HG03159 (cell line): ENCODE measurements at regions not wholly inside any gene's neighbourhood (a gene's known extent, or its start where the extent isn't known, plus 50 kb on each side); places are given as distances from the start of the nearest gene placed in this dataset.

ENCODE experiments used
- ATAC-seq: cut with Tn5 transposase; IDR thresholded peaks from one replicate; pipeline ENCODE4 v1.9.1; 2021; ENCODE audit warnings: mild to moderate bottlenecking, moderate library complexity; ENCODE audit not compliant: unreplicated experiment

- no peak for ATAC-seq
Observed at GRCh38 chr11:13868710-13869397, 93.7 kb upstream of the SPON1 start.

GRCh38 chr11:13869398-13869886, 93.1 kb upstream of the SPON1 start:
- no peak for ATAC-seq

- no peak for ATAC-seq
Observed at GRCh38 chr11:13874597-13874996, 87.9 kb upstream of the SPON1 start.

GRCh38 chr11:13875643-13876042, 86.9 kb upstream of the SPON1 start:
- ATAC-seq, result no peak

GRCh38 chr11:13876423-13876822, 86.1 kb upstream of the SPON1 start:
- no peak for ATAC-seq

GRCh38 chr11:13878077-13878476, 84.4 kb upstream of the SPON1 start:
- no peak for ATAC-seq

GRCh38 chr11:13880634-13881033, 81.9 kb upstream of the SPON1 start:
- no peak for ATAC-seq

GRCh38 chr11:13881226-13881905, 81.2 kb upstream of the SPON1 start:
- no peak for ATAC-seq

GRCh38 chr11:13883042-13883441, 79.5 kb upstream of the SPON1 start:
- peak; percentile 83 for ATAC-seq

- no peak for ATAC-seq
Observed at GRCh38 chr11:13883589-13883988, 78.9 kb upstream of the SPON1 start.

GRCh38 chr11:13884158-13884799, 78.2 kb upstream of the SPON1 start:
- no peak for ATAC-seq

GRCh38 chr11:13885083-13885482, 77.4 kb upstream of the SPON1 start:
- no peak for ATAC-seq

GRCh38 chr11:13889552-13890249, 72.8 kb upstream of the SPON1 start:
- no peak for ATAC-seq

GRCh38 chr11:13891911-13892310, 70.6 kb upstream of the SPON1 start:
- no peak for ATAC-seq

- ATAC-seq, result no peak
Observed at GRCh38 chr11:13896175-13896980, 66.1 kb upstream of the SPON1 start.

GRCh38 chr11:13896981-13897353, 65.6 kb upstream of the SPON1 start:
- no peak for ATAC-seq

- no peak for ATAC-seq
Observed at GRCh38 chr11:13897646-13898276, 64.8 kb upstream of the SPON1 start.

- ATAC-seq, result no peak
Observed at GRCh38 chr11:13899603-13900002, 62.9 kb upstream of the SPON1 start.

- no peak for ATAC-seq
Observed at GRCh38 chr11:13902523-13902922, 60.0 kb upstream of the SPON1 start.

GRCh38 chr11:13905137-13905781, 57.3 kb upstream of the SPON1 start:
- no peak for ATAC-seq
